ENCODE measurements at regions not wholly inside any gene's neighbourhood (a gene's known extent, or its start where the extent isn't known, plus 50 kb on each side); places are given as distances from the start of the nearest gene placed in this dataset.

DNA sequence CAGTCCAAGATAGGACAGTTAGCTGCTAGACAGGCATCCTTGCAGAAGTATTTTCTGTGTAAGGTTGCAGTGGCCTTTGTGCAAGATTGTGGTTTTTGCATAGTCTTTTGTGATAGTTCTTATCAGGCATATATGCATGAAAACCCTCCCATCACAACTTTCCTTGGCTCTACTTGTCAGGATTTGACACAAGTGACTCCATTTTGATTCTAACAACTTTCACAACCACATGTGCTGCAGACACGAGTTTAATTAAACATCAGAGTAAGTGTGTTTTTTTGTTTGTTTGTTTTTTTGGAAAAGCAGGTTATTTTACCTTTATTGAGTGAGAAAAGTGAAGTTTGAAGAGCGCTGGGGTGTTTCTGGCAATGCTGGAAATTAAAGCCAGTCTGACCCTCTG, 902.0 kb upstream of the GCFC2 start:
- TF ChIP-seq CTCF (IDR thresholded peaks at IDR 0.05; ENCODE audit: insufficient read depth, low read length, missing control alignments) = no peak
- ChIA-PET CTCF (no interaction called here), POLR2A (no interaction called here)
- no peak overlapping the region for H3K4me3 ChIP-seq (ENCODE audit: low read depth, low read length)
- DNase-seq (ENCODE audit: low read depth, low spot score) = no peak

DNA sequence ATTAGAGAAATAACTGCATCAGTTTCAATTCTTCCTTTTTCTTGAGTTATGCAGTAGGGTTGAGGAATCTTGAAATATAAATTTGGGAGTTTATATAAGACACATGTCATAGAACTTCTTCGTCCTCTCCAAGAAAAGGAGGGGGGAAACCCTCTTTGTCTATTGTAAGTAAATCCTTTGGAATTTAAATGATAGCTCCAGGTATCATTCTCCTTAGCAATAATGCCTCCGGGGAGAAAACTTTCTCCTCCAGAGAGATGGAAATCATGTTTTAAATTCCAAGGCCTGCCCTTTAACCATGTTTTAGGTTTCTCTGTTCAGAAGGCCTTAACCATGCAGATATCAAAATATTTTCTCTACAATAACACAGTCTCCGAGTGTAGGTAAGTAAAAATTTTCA, 899.7 kb upstream of the GCFC2 start:
- POLR2A ChIA-PET = no interaction called here
- no peak overlapping the region for H3K4me3 ChIP-seq (ENCODE audit: low read depth, low read length)
- no peak for TF ChIP-seq CTCF (IDR thresholded peaks at IDR 0.05; ENCODE audit: insufficient read depth, low read length, missing control alignments)
- DNase-seq (ENCODE audit: low read depth, low spot score) = no peak
- CTCF ChIA-PET = no interaction called here

DNA sequence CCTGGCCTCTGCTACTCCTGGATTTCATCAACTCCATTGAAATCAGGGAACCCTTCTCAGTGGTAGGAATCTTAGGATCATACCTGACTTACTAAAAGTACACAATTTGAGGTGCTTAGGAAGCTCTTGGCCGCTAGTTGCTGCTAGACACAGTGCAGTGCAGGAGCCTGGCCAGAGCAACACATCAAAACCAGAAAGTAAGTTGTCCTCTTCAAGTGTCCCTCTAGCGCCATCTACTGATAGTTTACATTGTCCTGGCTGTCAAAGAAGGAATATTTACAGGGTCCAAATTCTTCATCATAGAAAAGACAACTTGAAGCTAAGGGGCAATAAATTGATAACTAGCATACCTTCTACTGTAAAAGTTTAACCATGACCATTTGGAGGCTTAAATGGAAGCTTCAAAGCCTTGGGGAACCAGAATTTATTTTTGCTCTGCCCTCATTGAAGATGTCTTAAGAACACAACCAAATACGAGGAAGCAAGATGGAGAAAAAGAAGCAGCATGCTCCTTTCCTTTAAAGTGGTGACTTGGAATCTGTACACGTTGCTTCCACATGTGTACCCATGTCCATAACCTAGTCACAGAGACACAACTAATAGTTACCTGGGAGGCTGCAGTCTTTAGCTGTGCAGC, 889.1 kb upstream of the GCFC2 start:
- POLR2A ChIA-PET = no interaction called here
- TF ChIP-seq CTCF (IDR thresholded peaks at IDR 0.05; ENCODE audit: insufficient read depth, low read length, missing control alignments) = peak; percentile 20
- no peak for DNase-seq (ENCODE audit: low read depth, low spot score)
- CTCF ChIA-PET = interaction anchor here (0.9 to 1.6 kb wide), 5 partner anchors 9 to 959 kb away, joined by 3 to 6 read pairs (median 5); no protein-coding TSS in a partner anchor
- H3K4me3 ChIP-seq (ENCODE audit: low read depth, low read length) = no peak overlapping the region

- H3K4me3 ChIP-seq (ENCODE audit: low read depth, low read length) = no peak overlapping the region
- CTCF ChIA-PET = no interaction called here
- no peak for DNase-seq (ENCODE audit: low read depth, low spot score)
- no peak for TF ChIP-seq CTCF (IDR thresholded peaks at IDR 0.05; ENCODE audit: insufficient read depth, low read length, missing control alignments)
- POLR2A ChIA-PET = no interaction called here
Measured at GRCh38 chr2:76584474-76584873, 873.8 kb upstream of the GCFC2 start.

DNA sequence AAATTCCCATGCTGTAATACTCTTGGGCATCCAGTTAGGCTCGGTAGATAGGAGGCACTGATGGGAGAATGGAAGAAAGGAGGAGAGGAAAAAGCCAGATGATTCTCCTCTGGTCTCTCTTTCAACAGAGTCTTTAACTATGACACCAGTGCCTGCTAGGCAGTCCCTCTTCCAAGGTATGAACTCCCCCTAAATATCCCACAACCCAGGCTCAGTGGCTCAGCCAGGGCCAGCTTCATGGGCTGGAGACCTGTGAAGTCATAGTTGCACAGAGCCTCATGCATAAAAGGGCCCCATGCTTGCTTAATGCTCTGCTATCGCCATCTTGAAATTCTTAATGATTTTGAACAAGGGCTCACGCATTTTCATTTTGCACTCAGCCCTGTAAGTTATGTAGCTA, 869.2 kb upstream of the GCFC2 start:
- CTCF ChIA-PET = no interaction called here
- H3K4me3 ChIP-seq (ENCODE audit: low read depth, low read length) = no peak overlapping the region
- no peak for DNase-seq (ENCODE audit: low read depth, low spot score)
- POLR2A ChIA-PET = no interaction called here
- TF ChIP-seq CTCF (IDR thresholded peaks at IDR 0.05; ENCODE audit: insufficient read depth, low read length, missing control alignments) = no peak

DNA sequence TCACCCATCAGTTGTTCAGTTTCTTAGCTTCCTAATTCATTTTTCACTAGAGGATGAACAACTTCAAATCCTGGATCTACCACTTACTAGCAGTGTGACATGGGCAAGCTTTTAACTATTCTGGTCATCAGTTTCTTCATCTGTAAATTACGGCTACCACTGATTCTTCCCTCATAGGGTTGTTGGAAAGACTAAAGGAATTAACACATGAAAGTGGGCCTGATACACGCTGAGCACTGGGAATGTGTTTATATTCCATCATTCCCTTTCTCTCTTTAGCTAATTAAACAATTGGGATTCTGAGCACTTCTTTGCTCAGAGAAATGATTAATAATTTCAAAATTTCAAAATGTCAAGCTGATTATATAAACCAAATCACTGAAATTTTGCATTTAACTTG, 862.3 kb upstream of the GCFC2 start:
- ChIA-PET POLR2A (no interaction called here), CTCF (no interaction called here)
- H3K4me3 ChIP-seq (ENCODE audit: low read depth, low read length) = no peak overlapping the region
- TF ChIP-seq CTCF (IDR thresholded peaks at IDR 0.05; ENCODE audit: insufficient read depth, low read length, missing control alignments) = no peak
- DNase-seq (ENCODE audit: low read depth, low spot score) = no peak
